ENCODE measurements at regions not wholly inside any gene's neighbourhood (a gene's known extent, or its start where the extent isn't known, plus 50 kb on each side); places are given as distances from the start of the nearest gene placed in this dataset. TPM values are rescaled to one million over a fixed set of nuclear protein-coding genes. Genes with fewer than 3 reads are reported as not detected.
"Not testable (repeated sequence)": the region's sequence is repeated elsewhere in the genome, so short reads cannot be mapped to it uniquely, and the experiment has no call there.

DNA sequence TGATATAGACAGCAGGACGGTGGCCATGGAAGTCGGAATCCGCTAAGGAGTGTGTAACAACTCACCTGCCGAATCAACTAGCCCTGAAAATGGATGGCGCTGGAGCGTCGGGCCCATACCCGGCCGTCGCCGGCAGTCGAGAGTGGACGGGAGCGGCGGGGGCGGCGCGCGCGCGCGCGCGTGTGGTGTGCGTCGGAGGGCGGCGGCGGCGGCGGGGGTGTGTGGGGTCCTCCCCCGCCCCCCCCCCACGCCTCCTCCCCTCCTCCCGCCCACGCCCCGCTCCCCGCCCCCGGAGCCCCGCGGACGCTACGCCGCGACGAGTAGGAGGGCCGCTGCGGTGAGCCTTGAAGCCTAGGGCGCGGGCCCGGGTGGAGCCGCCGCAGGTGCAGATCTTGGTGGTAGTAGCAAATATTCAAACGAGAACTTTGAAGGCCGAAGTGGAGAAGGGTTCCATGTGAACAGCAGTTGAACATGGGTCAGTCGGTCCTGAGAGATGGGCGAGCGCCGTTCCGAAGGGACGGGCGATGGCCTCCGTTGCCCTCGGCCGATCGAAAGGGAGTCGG is 2261.2 kb upstream of the TPTE start:
- H3K27me3 Mint-ChIP-seq; H3K4me2 ChIP-seq (replicated peaks; ENCODE audit: low read depth, low read length, poor library complexity, severe bottlenecking); H3K4me1 Mint-ChIP-seq; H2AFZ ChIP-seq (ENCODE audit: insufficient read depth, low read depth, low read length, poor library complexity, severe bottlenecking); H3K9ac ChIP-seq (ENCODE audit: low read length); H3K9me3 Mint-ChIP-seq (ENCODE audit: insufficient read depth); H3K79me2 ChIP-seq (ENCODE audit: control insufficient read depth, insufficient read depth, low read length); H3K4me3 ChIP-seq (ENCODE audit: control extremely low read depth in 1 of 5, extremely low read depth in 1 of 5, insufficient read depth in 1 of 5, low read depth in 2 of 5, low read length in 4 of 5); H3K27ac Mint-ChIP-seq; DNase-seq; H4K20me1 ChIP-seq (ENCODE audit: control insufficient read depth, insufficient read depth, low read length, poor library complexity, severe bottlenecking); H3K9me3 ChIP-seq (ENCODE audit: control extremely low read depth in 1 of 3, control insufficient read depth in 2 of 3, insufficient read depth in 1 of 3, low read length in 2 of 3); H3K36me3 ChIP-seq (replicated peaks in 1 of 2; ENCODE audit: control extremely low read depth in 1 of 2, control insufficient read depth in 1 of 2, extremely low read depth in 1 of 2, insufficient read depth in 2 of 2, low read length in 1 of 2); POLR2A ChIA-PET; H3K27me3 ChIP-seq (replicated peaks in 1 of 4; ENCODE audit: control extremely low read depth in 1 of 4, control insufficient read depth in 3 of 4, insufficient read depth in 4 of 4, low read length in 3 of 4); CTCF ChIA-PET; intact Hi-C loops (cut with micrococcal nuclease); H3K4me1 ChIP-seq (ENCODE audit: control insufficient read depth in 2 of 2, insufficient read depth in 2 of 2, low read length in 2 of 2); H3K27ac ChIP-seq (ENCODE audit: low read length in 2 of 2); H3K4me3 Mint-ChIP-seq: not testable (repeated sequence)
- ATAC-seq (ENCODE audit: low read depth), result peak; percentile 63
- no CpG with 5 or more reads among the region's 66 CpGs for WGBS (ENCODE audit: insufficient coverage)

Small RNA genes in the stretch of these regions (small RNA-seq; reads per million reads assigned to genes)
- gene MIR3648-1 (ENCODE audit: insufficient read length, low read depth, low replicate concordance) (not detected), gene MIR3687-1 (ENCODE audit: insufficient read length, low read depth, low replicate concordance) (not detected), gene MIR6724-1 (ENCODE audit: insufficient read length, low read depth, low replicate concordance) (not detected), gene MIR6724-2 (ENCODE audit: insufficient read length, low read depth, low replicate concordance) (not detected), gene RF01518 (ENCODE audit: insufficient read length, low read depth, low replicate concordance) (not detected), gene RNA5-8SN2 (ENCODE audit: insufficient read length, low read depth, low replicate concordance) (not detected)

Data from B cell (primary cell).